Mesendoderm (in vitro differentiated cells): ENCODE measurements at regions not wholly inside any gene's neighbourhood (a gene's known extent, or its start where the extent isn't known, plus 50 kb on each side); places are given as distances from the start of the nearest gene placed in this dataset.

ENCODE experiments used
- DNase-seq: peaks from one replicate; pipeline ENCODE4 v3.0.0; 2013
- H2AK5ac ChIP-seq: 2 replicates; pipeline ENCODE4 v1.6.1; 2013; ENCODE audit warnings: low read length, inconsistent platforms
- H2BK120ac ChIP-seq: 2 replicates; pipeline ENCODE4 v1.6.1; 2013; ENCODE audit warnings: low read depth, mild to moderate bottlenecking, low read length, moderate library complexity, mixed read lengths
- H2BK15ac ChIP-seq: replicated peaks from 2 replicates; pipeline ENCODE4 v1.6.1; 2013; ENCODE audit warnings: low read depth, mild to moderate bottlenecking, moderate library complexity
- H2BK5ac ChIP-seq: 2 replicates; pipeline ENCODE4 v1.6.1; 2013; ENCODE audit warnings: low read length, inconsistent platforms
- H3K18ac ChIP-seq: 2 replicates; pipeline ENCODE4 v1.6.1; 2013; ENCODE audit warnings: mild to moderate bottlenecking, low read length, mixed read lengths
- H3K23ac ChIP-seq: one replicate; pipeline ENCODE4 v1.6.1; 2013; ENCODE audit warnings: low read length
- H3K27ac ChIP-seq: 2 replicates; pipeline ENCODE4 v1.5.1; 2013; ENCODE audit warnings: low read depth, mild to moderate bottlenecking, inconsistent platforms, low read length, moderate library complexity
- H3K27me3 ChIP-seq: 2 replicates; pipeline ENCODE4 v1.6.1; 2013; ENCODE audit warnings: low read length, control low read depth, mild to moderate bottlenecking, inconsistent platforms; ENCODE audit not compliant: insufficient read depth, poor library complexity
- H3K36me3 ChIP-seq: 2 replicates; pipeline ENCODE4 v1.6.1; 2013; ENCODE audit warnings: low read length, inconsistent platforms; ENCODE audit not compliant: control insufficient read depth, insufficient read depth
- H3K4ac ChIP-seq: one replicate; pipeline ENCODE4 v1.6.1; 2013; ENCODE audit warnings: low read depth, mild to moderate bottlenecking, low read length, moderate library complexity
- H3K4me1 ChIP-seq: 2 replicates; pipeline ENCODE4 v1.6.1; 2013; ENCODE audit warnings: low read depth, low read length, inconsistent platforms; ENCODE audit not compliant: control insufficient read depth
- H3K4me2 ChIP-seq: 2 replicates; pipeline ENCODE4 v1.6.1; 2013; ENCODE audit warnings: low read length
- H3K4me3 ChIP-seq: 2 replicates; pipeline ENCODE4 v1.5.1; 2013; ENCODE audit warnings: mild to moderate bottlenecking, low read length
- H3K56ac ChIP-seq: one replicate; pipeline ENCODE4 v1.6.1; 2013; ENCODE audit warnings: low read length
- H3K79me1 ChIP-seq: 2 replicates; pipeline ENCODE4 v1.6.1; 2013; ENCODE audit warnings: low read length, inconsistent platforms
- H3K79me2 ChIP-seq: 2 replicates; pipeline ENCODE4 v1.6.1; 2013; ENCODE audit warnings: mild to moderate bottlenecking, low read length; ENCODE audit not compliant: control insufficient read depth, insufficient read depth
- H3K9ac ChIP-seq: 2 replicates; pipeline ENCODE4 v1.6.1; 2013; ENCODE audit warnings: low read length, inconsistent platforms
- H4K5ac ChIP-seq: one replicate; pipeline ENCODE4 v1.6.1; 2013; ENCODE audit warnings: low read length
- H4K8ac ChIP-seq: one replicate; pipeline ENCODE4 v1.6.1; 2013; ENCODE audit warnings: low read depth, mild to moderate bottlenecking, control low read depth, low read length, moderate library complexity
- WGBS: extraction: QIAGEN DNeasy Blood & Tissue Kit; methylation state at CpG from one replicate; pipeline ENCODE4 v1.1.7; 2013; ENCODE audit warnings: low lambda C conversion rate, missing lambda C conversion rate; ENCODE audit not compliant: insufficient coverage; ENCODE audit errors: extremely low coverage; 5-methylcytosine and 5-hydroxymethylcytosine counted together

DNA sequence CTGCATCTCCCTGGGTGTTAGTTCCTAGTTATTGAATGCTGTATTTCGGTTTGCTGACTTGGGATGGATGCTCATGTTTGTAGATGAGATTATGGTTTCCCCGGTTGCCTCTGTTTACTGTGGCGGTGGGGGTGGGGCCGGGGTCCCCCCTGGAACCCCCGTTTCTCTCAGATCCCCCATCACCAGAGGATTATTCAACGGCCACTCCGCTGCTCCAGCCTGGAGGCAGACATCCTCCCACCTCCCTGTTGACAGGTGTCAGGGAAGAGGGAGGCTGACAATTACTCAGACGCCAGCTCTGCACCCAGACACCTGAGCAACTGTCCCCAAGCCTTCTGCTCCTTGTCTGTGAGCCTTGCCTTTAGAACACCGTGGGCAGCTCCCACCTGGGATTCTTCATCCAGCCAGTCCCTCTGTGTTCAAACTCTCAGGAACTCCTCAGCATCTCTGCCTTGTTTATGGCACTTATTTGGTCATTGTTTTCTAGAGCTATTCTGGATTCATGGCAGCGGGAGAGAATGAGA lies 95.9 kb upstream of the PRR20G start:
- H4K8ac ChIP-seq = no peak overlapping the region
- no peaks in the 10 kb centered on the region for H3K79me2 ChIP-seq
- H2BK120ac ChIP-seq = no peak overlapping the region
- no peak overlapping the region for H3K4ac ChIP-seq
- H3K56ac ChIP-seq = no peak overlapping the region
- H3K27ac ChIP-seq = no peak overlapping the region
- H2BK15ac ChIP-seq = no peak overlapping the region
- no peak overlapping the region for H3K23ac ChIP-seq
- no peak overlapping the region for H2AK5ac ChIP-seq
- WGBS = no CpG with 5 or more reads among the region's 10 CpGs
- no peak overlapping the region for H3K4me2 ChIP-seq
- no peak overlapping the region for H3K9ac ChIP-seq
- no peak overlapping the region for H3K18ac ChIP-seq
- H3K79me1 ChIP-seq = no peaks in the 10 kb centered on the region
- no peaks in the 10 kb centered on the region for H3K27me3 ChIP-seq
- H3K4me3 ChIP-seq = no peak overlapping the region
- no peaks in the 10 kb centered on the region for H3K36me3 ChIP-seq
- DNase-seq = no peak
- no peak overlapping the region for H4K5ac ChIP-seq
- H3K4me1 ChIP-seq = no peaks in the 10 kb centered on the region
- H2BK5ac ChIP-seq = no peak overlapping the region

- DNase-seq = no peak
- no peaks in the 10 kb centered on the region for H3K79me1 ChIP-seq
Observed at GRCh38 chr3:127377801-127378655, 90.2 kb upstream of the PRR20G start.

DNA sequence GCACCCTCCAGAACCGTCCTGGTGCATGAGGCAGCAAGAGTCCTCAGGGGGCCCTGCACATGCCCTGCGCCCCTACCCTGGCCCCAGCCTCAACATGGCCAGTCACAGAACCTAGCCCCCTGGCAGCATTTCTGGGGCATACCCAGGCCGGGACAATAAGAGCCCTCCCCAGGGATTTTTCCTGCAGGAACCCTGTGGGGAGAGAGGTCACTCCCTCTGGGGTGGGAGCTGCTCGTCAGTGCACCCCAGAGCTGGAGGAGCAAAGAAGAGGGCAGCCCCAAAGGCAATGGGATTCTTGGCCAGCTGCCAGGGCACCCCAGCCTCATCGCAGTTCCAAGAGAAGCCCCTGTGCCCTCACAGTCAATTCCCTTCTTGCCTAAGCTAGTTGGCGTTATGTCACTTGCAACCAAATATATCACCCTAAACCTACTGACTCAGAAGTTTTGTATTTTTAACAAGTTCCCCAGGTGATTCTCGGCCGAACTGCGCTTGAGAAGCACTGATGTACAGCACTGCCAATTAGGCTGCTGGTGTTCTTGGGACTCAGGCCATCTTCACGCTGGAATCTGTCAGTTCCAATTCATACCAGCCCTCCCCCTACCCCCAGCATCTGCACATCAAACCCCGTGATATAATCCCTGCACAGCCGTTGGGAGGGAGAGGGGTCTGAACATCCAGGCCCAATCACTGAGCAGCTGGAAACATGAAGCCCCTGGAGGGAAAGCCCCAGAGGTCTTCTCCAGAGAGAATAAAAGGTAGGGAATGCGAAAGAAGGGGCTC lies 87.5 kb upstream of the PRR20G start:
- Histone ChIP-seq H3K27ac (no peak overlapping the region), H3K56ac (no peak overlapping the region), H3K4me1 (no peaks in the 10 kb centered on the region), H2BK15ac (no peak overlapping the region), H3K27me3 (no peaks in the 10 kb centered on the region), H2AK5ac (no peak overlapping the region), H3K23ac (no peak overlapping the region), H3K79me1 (no peaks in the 10 kb centered on the region), H3K9ac (no peak overlapping the region), H2BK5ac (no peak overlapping the region), H4K5ac (no peak overlapping the region), H4K8ac (no peak overlapping the region), H3K4me2 (no peak overlapping the region), H3K79me2 (no peaks in the 10 kb centered on the region), H3K18ac (no peak overlapping the region), H2BK120ac (no peak overlapping the region), H3K4me3 (no peak overlapping the region), H3K4ac (no peak overlapping the region), H3K36me3 (no peaks in the 10 kb centered on the region)
- WGBS = no CpG with 5 or more reads among the region's 13 CpGs
- no peak for DNase-seq

More at GRCh38 chr3:127377801-127378655, 90.2 kb upstream of the PRR20G start:
- Histone ChIP-seq H3K18ac (no peak overlapping the region), H3K79me2 (no peaks in the 10 kb centered on the region), H2BK120ac (no peak overlapping the region), H3K36me3 (no peaks in the 10 kb centered on the region), H3K9ac (no peak overlapping the region), H4K8ac (no peak overlapping the region), H3K27me3 (no peaks in the 10 kb centered on the region), H2BK5ac (no peak overlapping the region), H2AK5ac (no peak overlapping the region), H3K4ac (no peak overlapping the region), H3K4me1 (no peaks in the 10 kb centered on the region), H3K56ac (no peak overlapping the region), H2BK15ac (no peak overlapping the region), H3K27ac (no peak overlapping the region), H3K4me2 (no peak overlapping the region), H3K4me3 (no peak overlapping the region), H3K23ac (peak overlapping the region; percentile 45), H4K5ac (no peak overlapping the region)
- no CpG with 5 or more reads among the region's 11 CpGs for WGBS

- H3K18ac ChIP-seq = no peak overlapping the region
- H3K36me3 ChIP-seq = no peaks in the 10 kb centered on the region
- H3K27me3 ChIP-seq = no peaks in the 10 kb centered on the region
- H2BK120ac ChIP-seq = no peak overlapping the region
- no peak overlapping the region for H3K9ac ChIP-seq
- H3K4me2 ChIP-seq = no peak overlapping the region
- no peak overlapping the region for H2BK15ac ChIP-seq
- WGBS = no CpG with 5 or more reads among the region's 12 CpGs
- no peak overlapping the region for H3K4ac ChIP-seq
- H3K79me1 ChIP-seq = no peaks in the 10 kb centered on the region
- H3K4me3 ChIP-seq = no peak overlapping the region
- no peak overlapping the region for H2BK5ac ChIP-seq
- H3K4me1 ChIP-seq = no peaks in the 10 kb centered on the region
- H4K8ac ChIP-seq = no peak overlapping the region
- no peak overlapping the region for H3K27ac ChIP-seq
- DNase-seq = peak; percentile 48
- no peak overlapping the region for H4K5ac ChIP-seq
- H2AK5ac ChIP-seq = no peak overlapping the region
- no peak overlapping the region for H3K23ac ChIP-seq
- H3K79me2 ChIP-seq = no peaks in the 10 kb centered on the region
- no peak overlapping the region for H3K56ac ChIP-seq
Observed at GRCh38 chr3:127374086-127375010, 86.5 kb upstream of the PRR20G start.

DNA sequence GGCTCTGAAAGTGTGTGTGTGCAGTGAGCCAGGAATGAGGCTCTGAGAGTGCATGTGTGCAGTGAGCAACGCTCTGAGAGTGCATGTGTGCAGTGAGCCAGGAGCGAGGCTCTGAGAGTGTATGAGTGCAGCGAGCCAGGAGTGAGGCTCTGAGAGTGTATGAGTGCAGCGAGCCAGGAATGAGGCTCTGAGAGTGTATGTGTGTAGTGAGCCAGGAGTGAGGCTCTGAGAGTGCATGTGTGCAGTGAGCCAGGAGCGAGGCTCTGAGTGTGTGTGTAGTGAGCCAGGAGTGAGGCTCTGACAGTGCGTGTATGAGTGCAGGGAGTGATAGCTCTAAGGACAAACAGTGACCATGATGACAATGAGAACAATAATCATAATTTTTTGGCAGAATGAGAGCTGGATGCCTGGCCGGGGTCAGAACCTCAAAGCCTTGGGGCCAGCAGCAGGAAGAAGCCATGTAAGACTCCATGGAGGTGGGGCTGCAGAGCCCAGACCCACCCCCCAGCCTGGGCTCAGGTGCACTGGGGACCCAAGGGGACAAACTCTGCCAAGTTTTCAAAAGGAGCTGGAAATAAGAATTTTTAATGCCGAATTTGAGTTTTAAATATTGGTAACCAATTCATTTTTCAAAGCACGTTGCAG lies 85.7 kb upstream of the PRR20G start:
- H3K79me1 ChIP-seq = no peaks in the 10 kb centered on the region
- no peak overlapping the region for H3K4me3 ChIP-seq
- H4K8ac ChIP-seq = no peak overlapping the region
- no peak overlapping the region for H3K27ac ChIP-seq
- no peak overlapping the region for H2BK15ac ChIP-seq
- H2BK120ac ChIP-seq = no peak overlapping the region
- H3K4me1 ChIP-seq = no peaks in the 10 kb centered on the region
- no peaks in the 10 kb centered on the region for H3K36me3 ChIP-seq
- no peaks in the 10 kb centered on the region for H3K79me2 ChIP-seq
- H3K9ac ChIP-seq = no peak overlapping the region
- H4K5ac ChIP-seq = no peak overlapping the region
- no peak overlapping the region for H3K4me2 ChIP-seq
- no peak overlapping the region for H3K18ac ChIP-seq
- H2AK5ac ChIP-seq = no peak overlapping the region
- no peak overlapping the region for H3K23ac ChIP-seq
- no peak overlapping the region for H3K4ac ChIP-seq
- H3K56ac ChIP-seq = no peak overlapping the region
- H3K27me3 ChIP-seq = no peaks in the 10 kb centered on the region
- DNase-seq = no peak
- WGBS = no CpG with 5 or more reads among the region's 9 CpGs
- H2BK5ac ChIP-seq = no peak overlapping the region
